ENCODE measurements at regions not wholly inside any gene's neighbourhood (a gene's known extent, or its start where the extent isn't known, plus 50 kb on each side); places are given as distances from the start of the nearest gene placed in this dataset.

- Histone ChIP-seq H3K9me3 (ENCODE audit: severe bottlenecking) (no peaks in the 10 kb centered on the region), H3K36me3 (no peaks in the 10 kb centered on the region), H3K27me3 (ENCODE audit: insufficient read depth, low read depth, severe bottlenecking) (peaks cover 36% of the 10 kb centered on the region), H3K27ac (no peak overlapping the region), H3K4me3 (ENCODE audit: low read depth, low read length) (no peak overlapping the region)
- TF ChIP-seq CTCF (IDR thresholded peaks at IDR 0.05; ENCODE audit: low read depth, low read length): no peak
- DNase-seq: no peak
Measured at GRCh38 chr14:98756749-98757148, 515.2 kb downstream of the BCL11B start.

- no peak for DNase-seq
- H3K36me3 ChIP-seq: no peaks in the 10 kb centered on the region
- H3K27ac ChIP-seq: no peak overlapping the region
- peaks cover 41% of the 10 kb centered on the region for H3K27me3 ChIP-seq (ENCODE audit: insufficient read depth, low read depth, severe bottlenecking)
- TF ChIP-seq CTCF (IDR thresholded peaks at IDR 0.05; ENCODE audit: low read depth, low read length): no peak
- H3K9me3 ChIP-seq (ENCODE audit: severe bottlenecking): no peaks in the 10 kb centered on the region
- H3K4me3 ChIP-seq (ENCODE audit: low read depth, low read length): no peak overlapping the region
Measured at GRCh38 chr14:98758440-98758839, 513.6 kb downstream of the BCL11B start.

GRCh38 chr14:98761993-98762392 is 510.0 kb downstream of the BCL11B start:
- H3K36me3 ChIP-seq: no peaks in the 10 kb centered on the region
- H3K4me3 ChIP-seq (ENCODE audit: low read depth, low read length): no peak overlapping the region
- peaks cover 51% of the 10 kb centered on the region for H3K27me3 ChIP-seq (ENCODE audit: insufficient read depth, low read depth, severe bottlenecking)
- no peak for DNase-seq
- no peak overlapping the region for H3K27ac ChIP-seq
- H3K9me3 ChIP-seq (ENCODE audit: severe bottlenecking): no peaks in the 10 kb centered on the region
- TF ChIP-seq CTCF (IDR thresholded peaks at IDR 0.05; ENCODE audit: low read depth, low read length): no peak

GRCh38 chr14:98766818-98767217 is 505.2 kb downstream of the BCL11B start:
- no peak overlapping the region for H3K4me3 ChIP-seq (ENCODE audit: low read depth, low read length)
- H3K9me3 ChIP-seq (ENCODE audit: severe bottlenecking): no peaks in the 10 kb centered on the region
- no peak for DNase-seq
- no peak for TF ChIP-seq CTCF (IDR thresholded peaks at IDR 0.05; ENCODE audit: low read depth, low read length)
- H3K27ac ChIP-seq: no peak overlapping the region
- H3K27me3 ChIP-seq (ENCODE audit: insufficient read depth, low read depth, severe bottlenecking): peaks cover 62% of the 10 kb centered on the region
- H3K36me3 ChIP-seq: no peaks in the 10 kb centered on the region

- Histone ChIP-seq H3K27me3 (ENCODE audit: insufficient read depth, low read depth, severe bottlenecking) (peaks cover 67% of the 10 kb centered on the region), H3K4me3 (ENCODE audit: low read depth, low read length) (no peak overlapping the region), H3K36me3 (no peaks in the 10 kb centered on the region), H3K27ac (no peak overlapping the region), H3K9me3 (ENCODE audit: severe bottlenecking) (no peaks in the 10 kb centered on the region)
- no peak for TF ChIP-seq CTCF (IDR thresholded peaks at IDR 0.05; ENCODE audit: low read depth, low read length)
- DNase-seq: no peak
Measured at GRCh38 chr14:98769326-98769725, 502.7 kb downstream of the BCL11B start.

GRCh38 chr14:98770151-98770550 is 501.8 kb downstream of the BCL11B start:
- peaks cover 72% of the 10 kb centered on the region for H3K27me3 ChIP-seq (ENCODE audit: insufficient read depth, low read depth, severe bottlenecking)
- H3K27ac ChIP-seq: no peak overlapping the region
- H3K9me3 ChIP-seq (ENCODE audit: severe bottlenecking): no peaks in the 10 kb centered on the region
- no peak for TF ChIP-seq CTCF (IDR thresholded peaks at IDR 0.05; ENCODE audit: low read depth, low read length)
- no peak for DNase-seq
- no peaks in the 10 kb centered on the region for H3K36me3 ChIP-seq
- H3K4me3 ChIP-seq (ENCODE audit: low read depth, low read length): no peak overlapping the region
